ENCODE measurements at regions not wholly inside any gene's neighbourhood (a gene's known extent, or its start where the extent isn't known, plus 50 kb on each side); places are given as distances from the start of the nearest gene placed in this dataset.

GRCh38 chr5:39906146-39906545 is 481.4 kb upstream of the DAB2 start:
- H3K36me3 ChIP-seq = no peaks in the 10 kb centered on the region
- in situ Hi-C loops (cut with MboI; ENCODE audit: low pct_ligation_motif_present in 1 of 4, low pct_unique_long_range_greater_than_20kb in 1 of 4, low sequenced_read_pairs in 3 of 4) = no loop called here
- H3K27ac ChIP-seq = no peak overlapping the region
- TF ChIP-seq EP300 (IDR thresholded peaks at IDR 0.05; ENCODE audit: low read depth) (no peak), POLR2AphosphoS5 (IDR thresholded peaks at IDR 0.05) (no peak), CTCF (IDR thresholded peaks at IDR 0.05) (no peak), POLR2A (IDR thresholded peaks at IDR 0.05) (no peak)
- 75 to 91% methylated on average over 1 of the region's 1 CpG for WGBS, 2 donors (ENCODE audit: low coverage in 1 of 2)
- no peaks in the 10 kb centered on the region for H3K9me3 ChIP-seq
- no peak for DNase-seq
- intact Hi-C loops (cut with DNase I; ENCODE audit: low total_unique reads) = no loop called here
- no peak overlapping the region for H3K4me3 ChIP-seq
- no peaks in the 10 kb centered on the region for H3K4me1 ChIP-seq
- no peaks in the 10 kb centered on the region for H3K27me3 ChIP-seq

GRCh38 chr5:39905356-39905755 is 480.6 kb upstream of the DAB2 start:
- intact Hi-C loops (cut with DNase I; ENCODE audit: low total_unique reads) (no loop called here), in situ Hi-C loops (cut with MboI; ENCODE audit: low pct_ligation_motif_present in 1 of 4, low pct_unique_long_range_greater_than_20kb in 1 of 4, low sequenced_read_pairs in 3 of 4) (no loop called here)

GRCh38 chr5:39902626-39903025 is 477.8 kb upstream of the DAB2 start:
- Histone ChIP-seq H3K27me3 (no peaks in the 10 kb centered on the region), H3K9me3 (no peaks in the 10 kb centered on the region), H3K4me1 (no peaks in the 10 kb centered on the region), H3K27ac (no peak overlapping the region), H3K36me3 (no peaks in the 10 kb centered on the region), H3K4me3 (no peak overlapping the region)
- 88 to 91% methylated on average over 2 of the region's 2 CpGs for WGBS, 2 donors (ENCODE audit: low coverage in 1 of 2)
- no peak for TF ChIP-seq EP300 (IDR thresholded peaks at IDR 0.05; ENCODE audit: low read depth)
- TF ChIP-seq CTCF (IDR thresholded peaks at IDR 0.05) = no peak
- TF ChIP-seq POLR2AphosphoS5 (IDR thresholded peaks at IDR 0.05) = no peak
- TF ChIP-seq POLR2A (IDR thresholded peaks at IDR 0.05) = no peak
- in situ Hi-C loops (cut with MboI; ENCODE audit: low pct_ligation_motif_present in 1 of 4, low pct_unique_long_range_greater_than_20kb in 1 of 4, low sequenced_read_pairs in 3 of 4) = no loop called here
- no peak for DNase-seq
- intact Hi-C loops (cut with DNase I; ENCODE audit: low total_unique reads) = no loop called here

More at GRCh38 chr5:39905356-39905755, 480.6 kb upstream of the DAB2 start:
- no peak overlapping the region for H3K4me3 ChIP-seq
- 44 to 52% methylated on average over 4 of the region's 4 CpGs for whole genome bisulfite sequencing, 2 donors (ENCODE audit: low coverage in 1 of 2)
- H3K27ac ChIP-seq = no peak overlapping the region
- H3K36me3 ChIP-seq = no peaks in the 10 kb centered on the region
- no peaks in the 10 kb centered on the region for H3K9me3 ChIP-seq
- no peaks in the 10 kb centered on the region for H3K27me3 ChIP-seq
- TF ChIP-seq CTCF (IDR thresholded peaks at IDR 0.05) = no peak
- no peak for TF ChIP-seq POLR2A (IDR thresholded peaks at IDR 0.05)
- no peak for TF ChIP-seq POLR2AphosphoS5 (IDR thresholded peaks at IDR 0.05)
- no peak for TF ChIP-seq EP300 (IDR thresholded peaks at IDR 0.05; ENCODE audit: low read depth)
- H3K4me1 ChIP-seq = no peaks in the 10 kb centered on the region
- DNase-seq = no peak

- intact Hi-C loops (cut with DNase I; ENCODE audit: low total_unique reads) (no loop called here), in situ Hi-C loops (cut with MboI; ENCODE audit: low pct_ligation_motif_present in 1 of 4, low pct_unique_long_range_greater_than_20kb in 1 of 4, low sequenced_read_pairs in 3 of 4) (no loop called here)
- H3K4me3 ChIP-seq = no peak overlapping the region
- DNase-seq = no peak
- TF ChIP-seq CTCF (IDR thresholded peaks at IDR 0.05) (no peak), POLR2A (IDR thresholded peaks at IDR 0.05) (no peak), EP300 (IDR thresholded peaks at IDR 0.05; ENCODE audit: low read depth) (no peak), POLR2AphosphoS5 (IDR thresholded peaks at IDR 0.05) (no peak)
- H3K27ac ChIP-seq = no peak overlapping the region
- H3K27me3 ChIP-seq = no peaks in the 10 kb centered on the region
- H3K4me1 ChIP-seq = no peaks in the 10 kb centered on the region
- H3K9me3 ChIP-seq = no peaks in the 10 kb centered on the region
- H3K36me3 ChIP-seq = no peaks in the 10 kb centered on the region
- 59 to 100% methylated on average over 1 of the region's 1 CpG for WGBS, 2 donors (ENCODE audit: low coverage in 1 of 2)
Measured at GRCh38 chr5:39898731-39899130, 474.0 kb upstream of the DAB2 start.

All from transverse colon (tissue), 4 donors.